AML-193 (cell line): ENCODE measurements at regions not wholly inside any gene's neighbourhood (a gene's known extent, or its start where the extent isn't known, plus 50 kb on each side); places are given as distances from the start of the nearest gene placed in this dataset.

Source experiments
- DNase-seq, 2 experiments: peaks; one replicate each; lab custom pipeline; 2025; lab: John Stamatoyannopoulos, UW

DNA sequence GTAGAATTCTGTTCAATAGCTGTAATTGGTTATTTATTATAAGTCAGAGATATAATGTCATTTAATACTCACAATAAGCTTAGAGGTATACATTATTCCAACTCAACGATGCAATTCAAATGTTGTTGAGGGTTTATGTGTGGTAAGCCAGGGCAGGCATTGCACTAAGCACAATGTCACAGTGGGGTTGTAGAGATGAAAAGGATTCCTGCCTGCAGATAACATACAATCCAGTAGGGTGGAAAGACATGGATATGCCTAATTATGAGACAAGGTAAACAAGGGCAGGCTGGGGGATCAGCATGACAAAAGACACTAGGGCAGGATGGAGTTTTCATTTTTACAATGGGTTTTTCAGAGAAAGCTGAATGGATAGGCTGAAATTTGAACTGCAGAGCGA is 98.7 kb upstream of the PALM2AKAP2 start:
- no peak for DNase-seq

DNA sequence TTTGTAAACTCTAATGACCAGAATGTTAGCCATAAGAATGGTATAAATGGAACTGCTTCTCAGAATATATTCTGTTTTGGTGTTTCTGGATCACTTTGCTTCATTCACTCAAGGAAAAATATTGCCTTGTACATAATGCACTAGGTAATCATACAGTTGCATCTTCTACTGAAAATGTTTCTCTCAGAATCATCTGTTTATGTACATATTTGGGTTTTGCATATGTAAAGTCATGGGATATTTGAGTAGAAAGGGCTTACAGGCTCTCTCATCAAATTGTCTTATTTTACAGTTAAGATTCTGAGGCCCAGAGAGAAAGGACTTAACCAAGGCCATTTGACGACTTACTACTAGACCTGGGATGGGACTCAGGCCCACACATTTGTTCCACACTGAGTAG is 97.8 kb upstream of the PALM2AKAP2 start:
- DNase-seq: no peak

DNA sequence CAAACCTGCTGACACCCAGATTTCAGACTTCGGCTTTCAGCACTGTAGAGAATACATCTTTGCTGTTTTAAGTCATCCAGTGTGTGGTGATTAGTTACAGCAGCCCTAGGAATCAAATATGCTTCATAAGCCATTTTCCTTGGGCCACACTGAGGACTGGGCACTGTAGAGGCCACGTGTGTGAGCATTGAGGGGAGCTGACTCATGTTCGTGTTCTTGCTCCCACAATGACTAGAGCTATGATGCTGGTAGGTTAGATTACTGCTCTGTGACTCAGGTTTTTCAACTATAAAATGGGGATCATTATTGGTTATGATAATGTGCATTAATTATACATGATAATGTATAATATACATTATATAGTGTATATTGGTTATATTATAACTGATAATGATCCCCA is 96.5 kb upstream of the PALM2AKAP2 start:
- DNase-seq: no peak

DNA sequence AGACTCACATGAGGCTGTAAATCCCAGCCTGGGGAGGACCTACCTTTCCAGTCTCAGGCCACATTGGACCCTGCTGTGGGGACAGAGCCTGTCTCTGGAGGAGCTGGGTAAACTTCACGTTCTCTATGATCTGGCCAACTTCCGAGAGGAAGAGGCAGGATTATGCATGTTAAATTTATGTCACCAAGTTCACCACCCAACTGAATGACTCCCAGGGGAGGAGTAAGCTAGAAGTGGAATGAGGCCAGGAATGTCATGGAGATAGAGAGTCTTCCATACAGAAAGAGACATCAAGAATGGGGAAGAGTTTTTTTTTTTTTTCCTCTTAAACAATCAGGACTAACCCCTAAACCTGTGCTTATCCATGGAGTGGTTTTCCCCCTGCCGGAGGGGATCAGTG is 90.3 kb upstream of the PALM2AKAP2 start:
- DNase-seq: no peak

DNA sequence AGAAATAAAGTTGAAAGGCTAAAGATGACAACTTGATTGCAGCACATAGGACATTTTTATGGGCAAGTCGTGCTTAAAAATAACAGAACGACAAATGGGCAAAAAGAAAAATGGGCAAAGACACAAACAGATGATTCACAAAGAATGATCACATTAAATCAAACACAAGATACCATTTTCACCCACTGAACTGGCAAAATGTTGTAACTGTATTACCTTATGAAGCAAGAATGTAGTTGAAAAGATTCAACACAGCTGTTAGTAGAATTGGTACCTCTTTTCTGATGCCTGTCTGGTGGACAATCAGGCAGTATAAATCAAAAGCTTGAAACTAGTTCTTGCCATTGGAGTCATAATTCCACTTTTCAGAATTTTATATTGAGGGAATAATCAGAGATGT is 81.0 kb upstream of the PALM2AKAP2 start:
- DNase-seq: no peak

DNA sequence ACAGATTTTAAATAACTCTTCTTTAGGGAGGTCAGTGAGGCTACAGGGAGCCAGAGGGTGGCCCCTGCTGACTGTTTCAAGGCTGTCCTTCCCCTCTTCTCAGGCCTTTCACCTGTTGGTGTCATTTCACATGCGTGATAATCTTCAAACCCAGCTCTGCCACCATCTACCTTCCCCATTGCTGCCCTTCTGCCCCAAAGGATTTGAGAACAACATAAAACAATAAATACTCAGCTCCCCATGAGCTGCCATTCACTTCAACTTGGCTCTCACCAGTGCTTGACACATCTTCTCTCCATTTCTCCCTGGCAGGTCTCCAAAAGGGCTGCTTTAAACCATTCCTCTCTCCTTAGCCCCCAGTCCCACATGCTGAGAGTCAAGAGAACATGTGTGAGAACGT is 75.5 kb upstream of the PALM2AKAP2 start:
- no peak for DNase-seq

DNA sequence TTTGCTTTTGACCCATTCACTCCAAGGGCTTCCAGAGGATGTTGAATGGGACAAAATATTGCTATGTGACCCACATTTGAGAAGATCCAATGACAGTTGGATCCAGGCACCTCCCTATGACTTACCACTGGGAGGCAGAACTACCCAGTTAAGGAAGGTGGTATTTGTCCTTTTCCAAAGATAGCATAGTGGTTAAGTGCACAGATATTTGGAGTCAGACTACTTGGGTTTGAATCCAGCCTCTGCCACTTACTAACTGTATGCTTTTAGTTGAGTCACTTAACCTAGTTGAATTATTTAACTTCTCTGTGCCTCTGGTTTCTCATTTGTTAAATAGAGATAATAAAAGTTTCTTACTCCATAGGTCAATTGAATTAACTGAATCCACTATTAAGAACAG is 74.5 kb upstream of the PALM2AKAP2 start:
- DNase-seq: no peak

DNA sequence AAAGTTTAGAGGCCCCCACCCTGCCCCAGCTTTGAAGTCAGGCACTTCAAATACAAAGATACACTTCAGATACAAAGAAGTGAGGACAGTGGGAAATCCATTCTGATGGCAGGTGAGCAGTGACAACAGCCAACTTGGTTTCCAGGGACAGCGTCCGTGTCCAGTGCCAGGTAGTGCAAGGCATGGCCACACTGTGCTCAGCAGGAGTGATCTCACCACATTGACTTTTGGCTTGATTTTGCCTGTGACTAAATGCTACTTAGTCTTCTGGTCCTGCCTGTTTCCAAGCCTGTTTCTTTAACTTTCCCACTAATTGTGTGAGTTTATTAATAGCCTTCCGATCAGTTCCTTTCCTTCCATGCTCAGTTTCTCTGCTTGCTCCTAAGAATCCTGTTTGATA is 72.6 kb upstream of the PALM2AKAP2 start:
- no peak for DNase-seq

DNA sequence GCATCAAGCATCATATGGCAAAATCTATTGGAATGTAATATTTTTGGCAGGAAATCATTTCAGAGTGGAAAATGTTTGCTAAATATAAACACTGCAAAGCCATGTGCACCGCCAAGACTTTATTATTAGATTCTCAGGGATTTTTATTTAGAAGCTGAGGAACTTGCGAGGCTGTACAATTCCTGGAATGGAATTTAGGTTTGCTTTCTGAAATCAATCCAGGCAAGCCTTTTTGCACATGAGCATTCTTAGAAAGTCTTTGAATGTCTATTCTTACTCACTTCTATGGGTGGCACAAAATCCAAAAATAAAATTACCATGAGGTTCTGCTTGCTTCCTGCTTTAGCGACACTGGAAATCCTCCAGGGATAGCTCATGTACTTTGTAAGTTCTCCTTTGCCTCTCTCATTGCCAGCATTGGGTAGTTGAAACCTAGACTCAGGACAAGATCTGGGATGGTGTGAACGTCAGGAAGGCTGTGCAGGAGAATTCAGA is 71.5 kb upstream of the PALM2AKAP2 start:
- DNase-seq: no peak

DNA sequence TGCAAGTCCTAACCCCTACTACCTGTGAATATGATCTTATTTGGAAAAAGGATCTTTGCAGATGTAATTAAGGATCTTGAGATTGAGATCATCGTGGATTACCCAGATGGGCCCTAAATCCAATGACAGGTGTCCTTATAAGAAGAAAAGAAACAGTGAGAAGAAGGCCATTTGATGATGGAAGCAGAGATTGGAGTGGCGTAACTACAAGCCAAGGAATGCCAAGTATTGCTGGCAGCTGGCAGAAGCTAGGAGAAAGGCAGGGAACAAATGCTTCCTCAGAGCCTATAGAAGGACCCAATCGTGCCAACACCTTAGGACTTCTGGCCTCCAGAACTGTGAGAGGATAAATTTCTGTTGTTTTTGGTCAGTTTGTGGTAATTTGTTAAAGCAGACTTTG is 70.1 kb upstream of the PALM2AKAP2 start:
- no peak for DNase-seq

DNA sequence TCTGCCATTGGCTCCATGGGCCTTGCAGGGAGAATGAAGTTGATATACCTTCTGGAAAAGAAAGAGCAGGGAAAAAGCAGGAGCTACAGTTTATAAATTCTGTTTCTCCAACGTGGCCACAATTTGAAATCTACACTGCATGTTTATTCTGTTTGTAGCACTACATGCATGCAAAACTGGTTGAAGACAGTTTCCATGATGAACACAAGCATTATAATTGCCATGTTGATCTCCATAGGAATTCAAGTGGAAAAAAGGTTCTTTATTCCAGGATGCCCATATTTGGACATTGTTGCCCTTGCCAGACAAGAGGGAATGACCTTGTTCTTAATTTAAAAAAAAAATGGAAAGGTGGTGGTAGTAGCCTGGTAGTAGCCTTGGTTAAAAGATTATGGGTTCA is 69.2 kb upstream of the PALM2AKAP2 start:
- no peak for DNase-seq

DNA sequence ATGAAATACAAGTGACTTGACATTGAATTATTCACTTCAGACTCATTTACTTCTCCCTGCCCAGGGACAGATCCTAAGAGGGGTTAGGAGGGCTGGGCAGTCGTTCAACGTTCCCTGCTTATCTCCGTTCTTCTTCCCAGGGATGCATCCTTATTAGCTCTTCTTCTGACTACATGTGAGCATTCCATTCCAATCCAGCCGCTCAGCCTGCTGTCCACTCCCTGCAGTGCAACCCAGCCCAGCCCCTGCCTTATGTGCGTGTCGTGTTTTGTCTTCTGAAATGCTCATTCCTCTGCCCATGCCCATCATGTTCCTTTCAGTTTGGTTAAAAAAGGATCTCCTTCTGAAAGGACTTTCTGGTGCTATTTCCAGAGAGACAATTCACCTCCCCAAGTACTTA is 64.7 kb upstream of the PALM2AKAP2 start:
- no peak for DNase-seq

DNA sequence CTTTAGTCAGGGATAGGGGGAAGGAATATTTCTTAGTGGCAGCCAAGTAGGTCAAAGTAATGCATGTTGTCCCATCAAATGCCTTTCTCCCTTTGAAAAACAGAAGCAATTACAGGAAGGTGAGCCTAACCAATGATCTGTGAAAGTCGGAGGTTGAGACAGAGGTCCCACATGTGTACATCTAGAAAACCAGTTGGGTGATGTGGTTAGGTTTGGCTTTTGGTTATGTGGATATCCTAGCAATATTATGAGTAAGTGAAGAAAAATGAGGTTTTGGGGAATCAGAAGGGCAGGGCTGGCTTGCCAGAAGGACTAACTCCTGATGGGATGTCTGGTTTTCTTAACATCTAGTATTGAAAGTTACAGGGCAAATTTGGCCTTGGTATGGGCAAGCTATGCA is 63.4 kb upstream of the PALM2AKAP2 start:
- DNase-seq: no peak

DNA sequence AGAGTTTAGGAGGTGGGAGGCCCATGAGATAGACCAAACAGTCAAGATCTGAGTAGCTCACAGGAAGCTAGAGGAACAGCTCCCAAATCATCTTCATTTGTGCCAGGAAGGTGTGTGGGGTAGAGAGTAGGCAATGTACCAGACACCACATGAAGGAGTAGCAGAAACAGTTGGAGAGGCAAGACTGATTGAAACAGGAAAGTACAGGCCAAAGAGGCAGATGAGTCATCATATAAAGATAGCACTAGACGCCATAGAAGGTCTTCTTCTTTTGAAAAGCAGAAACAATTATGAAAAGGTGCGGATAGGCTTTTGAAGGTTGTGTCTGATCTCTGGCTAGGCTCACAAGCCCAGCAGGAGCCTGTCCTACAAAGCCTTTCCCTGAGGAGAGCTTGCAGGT is 62.7 kb upstream of the PALM2AKAP2 start:
- DNase-seq: no peak

DNA sequence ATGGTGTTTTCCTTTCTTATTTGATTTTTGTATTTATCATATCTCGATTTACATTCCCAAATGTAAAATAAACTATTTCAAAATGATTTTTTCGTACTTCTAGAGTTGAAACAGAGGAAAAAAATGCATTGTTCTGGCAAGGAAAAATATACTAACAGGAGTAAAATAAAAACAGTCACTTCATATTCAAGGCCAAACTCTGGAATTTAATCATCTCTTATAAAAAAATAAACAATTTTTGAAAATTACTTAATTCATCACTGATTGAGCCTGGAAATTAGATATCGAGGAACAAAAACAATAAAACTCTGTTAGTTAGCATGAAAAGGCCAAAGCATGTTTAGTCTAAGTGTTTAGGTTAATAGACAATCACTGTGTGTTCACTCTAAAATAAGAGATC is 61.1 kb upstream of the PALM2AKAP2 start:
- DNase-seq: no peak

DNA sequence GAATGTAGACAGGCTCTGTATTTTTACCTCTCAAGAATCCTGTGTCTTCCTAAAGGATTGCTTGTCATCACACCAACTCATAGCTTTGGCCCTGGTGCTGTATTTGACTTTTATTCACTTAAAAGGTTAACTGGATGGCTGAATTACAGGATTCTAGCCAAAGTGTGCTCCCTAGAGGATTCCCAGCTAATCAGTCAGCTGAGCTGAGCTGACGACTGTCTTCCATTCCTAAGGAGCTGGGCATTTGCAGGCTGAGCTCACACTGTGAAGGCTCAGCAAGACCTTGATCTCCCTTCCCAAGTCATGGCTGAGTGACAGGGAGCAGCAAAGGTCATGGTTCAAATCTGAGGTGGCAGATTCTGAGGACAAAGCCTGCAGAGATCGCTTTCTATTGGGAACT is 59.0 kb upstream of the PALM2AKAP2 start:
- DNase-seq: no peak

DNA sequence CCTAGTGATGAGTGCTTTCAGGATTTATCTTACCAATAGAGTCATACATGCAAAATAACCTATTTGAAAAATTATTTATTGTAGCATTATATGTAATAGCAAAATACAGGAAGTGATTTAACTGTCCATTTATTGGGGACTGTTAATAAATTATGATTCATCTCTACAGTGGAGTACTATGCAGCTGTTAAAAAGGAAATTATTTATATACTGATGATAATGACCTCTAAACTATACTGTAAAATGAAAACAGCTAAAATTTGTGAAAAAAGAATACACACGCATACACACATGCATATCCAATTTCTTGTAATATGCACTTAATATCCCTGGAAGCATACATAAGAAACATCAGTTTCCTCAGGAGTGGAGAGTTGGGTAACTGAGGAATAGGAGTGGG is 58.0 kb upstream of the PALM2AKAP2 start:
- DNase-seq: no peak

DNA sequence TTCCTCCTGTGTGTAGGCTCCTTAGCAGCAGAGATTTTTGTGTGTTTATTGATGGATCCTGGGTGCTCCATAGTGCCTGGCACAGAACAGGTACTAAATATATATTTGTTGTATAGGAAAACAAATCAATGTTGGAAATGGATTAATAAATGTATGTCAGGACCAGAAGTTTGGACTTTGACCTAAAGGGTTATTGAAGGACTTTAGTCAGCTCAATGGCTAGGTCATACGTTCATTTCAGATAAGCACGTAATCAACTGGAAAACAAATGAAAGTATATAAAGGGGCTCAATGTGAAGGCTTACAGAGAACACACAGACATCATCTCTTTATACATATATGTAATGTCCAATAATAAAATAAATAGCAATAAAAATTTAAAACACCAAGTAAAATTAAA is 56.2 kb upstream of the PALM2AKAP2 start:
- no peak for DNase-seq

DNA sequence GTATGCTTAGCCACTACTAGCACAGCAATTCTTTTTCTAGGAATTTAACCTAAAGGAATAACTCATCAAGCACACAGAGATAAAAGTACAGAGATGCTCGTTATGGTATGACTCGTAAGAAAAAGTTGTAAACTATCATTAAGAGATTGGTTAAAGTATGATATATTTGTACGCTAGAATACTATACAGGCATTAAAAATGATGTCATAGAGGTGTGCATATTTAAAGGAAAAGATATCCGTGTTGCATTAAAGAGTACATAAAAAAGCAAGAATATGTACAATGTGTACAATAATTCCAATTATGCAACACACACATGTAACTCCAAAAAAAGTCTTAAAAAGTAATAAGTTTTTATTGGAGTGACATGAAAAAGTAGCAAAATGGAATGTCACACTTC is 54.5 kb upstream of the PALM2AKAP2 start:
- DNase-seq: no peak

DNA sequence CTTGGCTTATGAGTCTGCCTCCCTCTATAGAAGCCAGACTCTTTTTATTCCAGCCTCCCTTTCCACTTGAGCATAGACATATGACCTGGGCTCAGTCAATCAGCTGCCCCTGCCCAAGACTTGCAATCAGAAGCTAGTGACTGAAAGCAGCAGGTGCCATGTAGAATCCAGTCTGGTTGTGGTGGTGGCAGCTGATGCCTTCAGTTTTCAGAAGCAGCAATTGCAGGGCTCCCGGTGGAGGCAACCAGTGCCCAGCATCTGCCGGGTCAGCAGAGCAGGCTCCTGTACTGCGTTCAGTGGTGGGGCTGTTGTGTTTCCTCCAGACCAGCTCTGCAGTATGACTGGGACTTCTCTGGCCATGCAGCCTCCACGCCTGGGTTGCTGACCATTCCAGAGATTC is 53.9 kb upstream of the PALM2AKAP2 start:
- no peak for DNase-seq

DNA sequence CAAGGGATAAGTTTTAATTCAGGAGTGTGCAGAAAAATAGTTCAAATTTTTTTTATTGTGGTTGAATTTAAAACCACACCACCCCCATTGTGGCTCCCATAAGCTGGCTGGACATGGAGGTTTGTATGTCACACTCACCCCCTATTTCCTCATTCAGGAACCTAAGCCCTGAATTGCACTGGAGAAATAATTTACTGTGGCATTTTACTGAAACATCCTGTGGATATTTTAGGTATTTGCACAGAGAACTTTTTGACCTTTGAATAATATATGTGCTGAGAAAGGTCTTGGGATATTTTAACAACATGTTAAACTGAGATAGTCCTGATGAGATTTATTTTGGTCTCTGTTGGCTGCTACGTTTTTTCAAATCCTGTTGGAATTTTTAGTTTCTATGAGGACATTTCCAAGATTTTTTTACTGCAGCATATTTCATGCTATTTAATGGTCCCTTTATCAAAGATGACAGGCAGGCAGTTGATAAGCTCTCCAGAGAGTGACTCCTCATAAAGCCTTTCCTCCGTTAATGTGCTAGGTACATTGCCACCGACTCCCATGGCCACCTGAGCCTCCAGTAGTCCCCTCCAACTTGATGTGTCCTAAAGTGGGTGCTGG is 51.2 kb upstream of the PALM2AKAP2 start:
- no peak for DNase-seq

DNA sequence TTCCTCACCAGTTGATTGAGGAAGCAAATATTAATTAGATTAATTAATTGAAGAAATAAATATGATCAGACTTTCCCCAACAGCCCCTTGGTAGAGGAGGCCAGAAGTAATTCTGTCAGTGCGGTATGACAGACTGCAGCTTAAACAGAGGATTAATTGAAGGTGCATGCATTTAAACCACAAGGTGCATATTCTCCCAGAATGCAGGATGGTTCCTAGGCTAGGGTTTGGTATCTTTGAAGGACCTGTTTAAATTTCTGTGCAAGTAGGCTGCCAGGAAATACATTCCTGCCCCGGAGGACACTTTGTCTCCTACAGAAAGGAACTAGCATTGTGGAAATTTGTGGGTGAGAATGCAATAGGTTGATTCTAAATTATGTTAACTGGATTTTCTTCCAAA is 50.5 kb upstream of the PALM2AKAP2 start:
- no peak for DNase-seq
